SK-MEL-5 (cell line): ENCODE measurements at regions not wholly inside any gene's neighbourhood (a gene's known extent, or its start where the extent isn't known, plus 50 kb on each side); places are given as distances from the start of the nearest gene placed in this dataset.
"Not testable (repeated sequence)": the region's sequence is repeated elsewhere in the genome, so short reads cannot be mapped to it uniquely, and the experiment has no call there.

Experiments used
- DNase-seq: peaks from one replicate; pipeline ENCODE4 v3.0.0-alpha.2; 2016; ENCODE audit warnings: low read depth, low spot score
- in situ Hi-C: cut with HindIII; loops from 2 replicates; pipeline ENCODE4 v1.10.0; 2016; ENCODE audit warnings: low sequenced_read_pairs, high pct_unique_total_duplicates, low pct_unique_long_range_greater_than_20kb

GRCh38 chr10:118953598-118954393 is 75.7 kb upstream of the NANOS1 start:
- in situ Hi-C loops: no loop called here
- peak; percentile 64 for DNase-seq

- in situ Hi-C loops: no loop called here
Observed at GRCh38 chr10:118955531-118955930, 74.0 kb upstream of the NANOS1 start.

GRCh38 chr10:118955951-118956801 is 73.3 kb upstream of the NANOS1 start:
- no peak for DNase-seq
- in situ Hi-C loops: no loop called here

More at GRCh38 chr10:118955531-118955930, 74.0 kb upstream of the NANOS1 start:
- no peak for DNase-seq

GRCh38 chr10:118956802-118957442 is 72.6 kb upstream of the NANOS1 start:
- DNase-seq: no peak
- in situ Hi-C loops: no loop called here

DNA sequence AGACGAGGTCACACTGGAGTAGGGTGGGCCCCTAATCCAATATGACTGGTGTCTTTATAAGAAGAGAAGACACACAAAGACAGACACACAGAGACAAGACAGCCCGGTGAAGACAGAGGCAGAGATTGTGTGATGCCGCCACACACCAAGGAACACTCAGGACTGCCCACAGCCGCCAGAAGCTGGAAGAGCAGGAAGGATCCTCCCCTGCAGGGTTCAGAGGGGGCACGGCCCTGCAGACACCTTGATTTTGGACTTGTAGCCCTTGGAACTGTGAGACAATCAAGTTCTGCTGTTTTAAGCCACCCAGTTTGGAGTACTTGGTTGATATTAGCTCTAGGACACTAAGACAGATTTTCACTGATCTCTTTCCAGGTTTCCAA is 72.1 kb upstream of the NANOS1 start:
- no peak for DNase-seq
- in situ Hi-C loops: no loop called here

DNA sequence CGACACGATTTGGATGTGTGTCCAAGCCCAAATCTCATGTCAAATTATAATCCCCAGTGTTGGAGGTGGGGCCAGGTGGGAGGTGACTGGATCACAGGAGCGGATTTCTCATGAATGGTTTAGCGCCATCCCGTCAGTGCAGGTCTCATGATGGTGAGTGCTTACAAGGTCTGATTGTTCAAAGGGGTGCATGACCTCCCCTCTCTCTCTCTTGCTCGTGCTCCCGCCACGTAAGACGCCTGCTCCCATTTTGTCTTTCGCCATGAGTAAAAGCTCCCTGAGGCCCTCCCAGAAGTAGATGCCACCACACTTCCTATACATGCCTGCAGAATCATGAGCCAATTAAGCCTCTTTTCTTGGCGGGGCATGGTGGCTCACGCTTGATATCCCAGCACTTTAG is 71.5 kb upstream of the NANOS1 start:
- no peak for DNase-seq
- in situ Hi-C loops: no loop called here

DNA sequence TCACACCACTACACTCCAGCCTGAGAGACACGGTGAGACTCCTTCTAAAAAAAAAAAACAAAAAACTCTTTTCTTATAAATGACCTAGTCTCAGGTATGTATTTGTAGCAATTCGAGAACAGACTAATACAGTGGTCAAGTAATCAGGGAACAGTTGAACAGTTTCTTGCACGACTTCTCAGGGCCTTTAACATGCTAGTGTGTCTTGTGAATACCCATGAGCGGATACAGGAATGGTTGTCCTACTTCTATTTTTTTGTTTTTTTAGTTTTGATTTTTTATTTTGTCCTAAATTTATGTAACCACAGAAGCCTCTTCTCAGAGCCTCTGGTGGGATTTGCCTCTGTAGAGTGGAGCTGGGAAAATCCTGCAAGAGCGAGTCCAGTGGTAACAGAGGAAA is 71.0 kb upstream of the NANOS1 start:
- in situ Hi-C loops: no loop called here
- DNase-seq: no peak

GRCh38 chr10:118958984-118959925 is 70.3 kb upstream of the NANOS1 start:
- in situ Hi-C loops: no loop called here

DNA sequence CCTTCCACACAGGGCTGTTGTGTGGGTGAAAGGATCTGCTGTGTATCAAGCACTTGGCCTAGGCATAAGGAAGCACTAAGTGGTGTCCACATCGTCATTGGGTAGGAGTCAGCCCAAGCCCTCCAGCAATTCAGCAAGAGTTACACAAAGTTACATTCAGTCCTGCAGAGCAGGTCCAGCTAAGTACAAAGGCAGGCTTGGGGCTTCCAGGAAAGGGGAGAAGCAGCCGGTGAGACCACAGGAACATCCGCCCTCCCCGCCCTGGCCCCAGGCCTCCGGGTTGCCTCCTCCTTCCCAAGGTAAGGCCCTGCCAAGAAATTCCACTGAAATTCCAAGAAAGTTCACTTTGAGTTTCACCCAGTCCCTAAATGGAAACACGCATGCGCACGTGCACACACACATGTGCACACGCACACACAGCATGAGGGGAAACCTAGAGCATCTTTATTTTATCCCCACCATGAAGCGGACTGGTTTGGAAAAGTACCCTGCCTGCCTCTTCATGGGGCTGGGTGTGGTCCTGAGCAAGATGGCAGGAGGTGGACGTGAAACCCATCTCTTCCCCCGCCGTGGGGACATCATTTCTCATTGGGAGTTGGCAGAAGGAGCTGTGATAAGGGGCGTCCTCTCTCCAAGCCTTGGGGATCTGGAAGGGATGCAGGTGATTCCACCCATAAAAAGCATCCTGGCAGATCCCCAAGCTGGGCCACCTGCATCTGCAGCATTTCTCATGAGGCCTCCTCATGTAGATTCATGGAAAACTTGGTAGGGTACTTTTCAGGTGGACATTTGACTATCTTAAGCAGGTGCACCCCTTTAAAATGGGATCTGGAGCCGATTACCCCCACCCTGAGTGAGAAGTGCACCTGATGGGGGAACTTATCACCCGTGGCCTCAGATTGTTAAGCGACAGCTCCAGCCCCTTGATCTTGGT is 69.1 kb upstream of the NANOS1 start:
- in situ Hi-C loops: no loop called here
- DNase-seq: peak; percentile 83

More at GRCh38 chr10:118958984-118959925, 70.3 kb upstream of the NANOS1 start:
- peak; percentile 59 for DNase-seq

GRCh38 chr10:118961436-118961835 is 68.1 kb upstream of the NANOS1 start:
- in situ Hi-C loops: no loop called here
- DNase-seq: no peak

GRCh38 chr10:118962331-118962868 is 67.1 kb upstream of the NANOS1 start:
- DNase-seq, in situ Hi-C loops: not testable (repeated sequence)

GRCh38 chr10:118963341-118963740 is 66.2 kb upstream of the NANOS1 start:
- in situ Hi-C loops: no loop called here
- no peak for DNase-seq

DNA sequence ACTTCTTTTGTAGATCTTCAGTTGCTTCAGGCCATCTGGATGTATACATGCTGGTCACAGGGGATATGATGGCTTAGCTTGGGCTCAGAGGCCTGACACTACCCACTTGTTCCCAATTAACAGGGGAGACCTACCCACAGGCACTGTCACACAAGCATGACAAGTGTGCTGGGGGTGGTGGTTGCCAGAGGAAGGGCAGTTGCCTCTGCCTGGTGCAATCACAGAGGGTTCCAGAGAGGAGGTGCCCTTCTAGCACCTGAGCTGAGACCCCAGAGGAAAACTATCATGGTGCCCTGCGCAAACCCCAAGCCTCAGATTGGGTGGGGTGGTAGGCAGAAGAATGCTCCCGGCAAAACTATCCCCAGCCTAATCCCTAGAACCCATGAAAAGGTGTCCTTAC is 65.6 kb upstream of the NANOS1 start:
- in situ Hi-C loops: no loop called here
- no peak for DNase-seq

DNA sequence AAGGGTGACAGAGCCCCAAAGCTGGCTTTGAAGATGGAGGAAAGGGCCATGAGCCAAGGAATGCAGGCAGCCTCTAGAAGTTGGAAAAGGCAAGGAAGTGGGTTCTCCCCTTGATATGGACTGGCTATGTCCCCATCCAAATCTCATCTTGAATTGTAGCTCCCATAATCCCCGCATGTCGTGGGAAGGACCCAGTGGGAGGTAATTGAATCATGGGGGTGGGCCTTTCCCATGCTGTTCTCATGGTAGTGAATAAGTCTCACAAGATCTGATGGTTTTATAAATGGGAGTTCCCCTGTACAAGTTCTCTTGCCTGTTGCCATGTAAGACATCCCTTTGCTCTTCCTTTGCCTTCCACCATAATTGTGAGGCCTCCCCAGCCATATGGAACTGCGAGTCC is 65.0 kb upstream of the NANOS1 start:
- DNase-seq, in situ Hi-C loops: not testable (repeated sequence)

DNA sequence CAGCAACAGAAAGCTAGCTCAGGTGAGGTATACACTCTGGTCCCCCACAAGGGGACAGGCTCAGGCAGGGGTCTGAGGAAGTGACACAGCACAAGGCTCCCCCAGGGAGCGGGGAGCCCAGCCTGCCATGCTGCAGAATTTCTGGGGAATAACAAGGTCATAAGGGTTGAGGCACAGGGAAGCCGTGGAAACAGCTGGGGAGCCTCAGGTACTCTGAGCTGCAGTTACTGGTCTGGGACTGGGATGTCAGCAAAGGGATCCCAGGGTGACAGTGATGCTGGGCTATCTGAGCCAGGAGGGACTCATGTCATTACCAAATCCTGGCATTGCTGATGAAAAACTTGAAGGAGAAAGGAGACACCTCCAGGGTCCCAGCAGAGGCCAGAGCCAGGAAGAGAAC is 64.4 kb upstream of the NANOS1 start:
- in situ Hi-C loops: no loop called here
- no peak for DNase-seq

DNA sequence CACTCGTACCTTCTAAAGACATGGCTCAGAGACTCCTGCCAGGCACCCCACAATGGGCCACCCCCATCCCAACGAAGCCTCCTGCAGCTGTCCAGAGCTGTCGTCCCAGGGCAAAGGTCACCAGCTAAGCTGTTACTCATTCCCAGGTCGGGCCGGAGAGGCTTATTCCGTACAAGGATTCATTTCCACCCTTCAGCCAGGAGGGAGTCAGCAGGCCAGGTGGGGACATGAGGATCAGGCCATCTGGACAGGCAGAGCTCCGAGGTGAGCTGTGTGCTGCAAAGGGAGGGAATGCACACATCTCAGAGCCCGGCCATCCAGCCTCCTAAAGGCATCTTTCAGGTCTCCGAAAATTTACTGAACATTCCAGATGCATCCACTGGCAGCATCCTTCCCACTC is 63.9 kb upstream of the NANOS1 start:
- no peak for DNase-seq
- in situ Hi-C loops: no loop called here
